ENCODE measurements at regions not wholly inside any gene's neighbourhood (a gene's known extent, or its start where the extent isn't known, plus 50 kb on each side); places are given as distances from the start of the nearest gene placed in this dataset.
"Not testable (repeated sequence)": the region's sequence is repeated elsewhere in the genome, so short reads cannot be mapped to it uniquely, and the experiment has no call there.

DNA sequence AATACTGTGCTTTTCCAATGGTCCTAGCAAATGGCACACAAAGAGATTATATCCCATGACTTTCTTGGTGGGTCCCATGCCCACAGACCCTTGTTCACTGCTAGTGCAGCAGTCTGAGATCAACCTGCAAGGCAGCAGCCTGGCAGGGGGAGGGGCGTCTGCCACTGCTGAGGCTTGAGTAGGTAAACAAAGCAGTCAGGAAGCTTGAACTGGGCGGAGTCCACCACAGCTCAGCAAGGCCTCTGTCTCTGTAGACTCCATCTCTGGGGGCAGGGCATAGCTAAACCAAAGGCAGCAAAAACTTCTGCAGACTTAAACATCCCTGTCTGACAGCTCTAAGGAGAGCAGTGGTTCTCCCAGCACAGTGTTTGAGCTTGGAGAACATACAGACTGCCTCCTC lies 82.9 kb downstream of the ZNF737 start:
- DNase-seq (ENCODE audit: low read depth): no peak

DNA sequence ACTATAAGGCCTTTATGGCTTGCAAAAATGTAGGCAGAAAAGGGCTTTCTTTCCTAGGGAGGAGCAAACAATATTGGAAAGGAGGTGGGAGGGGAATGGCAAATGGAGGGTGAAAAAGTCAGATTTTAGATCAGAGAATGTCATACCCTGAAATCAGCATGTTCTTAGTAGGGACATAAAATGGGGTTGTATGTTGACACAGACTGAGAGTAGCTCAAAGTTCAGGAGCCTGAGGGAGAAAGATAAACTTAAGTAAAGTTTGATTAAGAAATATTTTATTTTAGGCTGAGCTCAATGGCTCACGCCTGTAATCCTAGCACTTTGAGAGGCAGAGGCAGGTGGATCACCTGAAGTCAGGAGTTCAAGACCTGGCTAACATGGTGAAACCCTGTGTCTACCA lies 83.8 kb downstream of the ZNF737 start:
- no peak for DNase-seq (ENCODE audit: low read depth)

GRCh38 chr19:20479483-20479882 lies 86.1 kb downstream of the ZNF737 start:
- DNase-seq (ENCODE audit: low read depth): no peak

DNA sequence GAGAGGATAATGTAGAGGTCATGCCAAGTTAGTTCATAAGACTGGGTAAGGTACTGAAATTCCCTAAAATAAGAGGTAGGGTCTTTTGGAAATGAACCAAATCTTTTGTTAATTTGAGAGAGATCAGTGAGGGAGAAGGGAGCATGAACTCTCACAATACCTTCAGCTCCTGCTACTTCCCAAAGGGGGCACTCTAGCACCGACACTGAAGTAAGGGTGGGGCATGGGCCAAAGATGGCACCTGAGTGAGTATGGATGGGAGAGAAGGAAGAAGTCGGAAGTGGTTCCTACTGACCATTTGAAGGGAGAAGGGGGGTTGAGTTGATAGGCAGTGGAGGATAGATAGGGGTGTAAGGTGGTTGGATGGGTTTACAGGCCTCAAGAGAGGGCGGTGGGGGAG lies 86.6 kb downstream of the ZNF737 start:
- no peak for DNase-seq (ENCODE audit: low read depth)

GRCh38 chr19:20472854-20473253 lies 92.7 kb downstream of the ZNF737 start:
- DNase-seq (ENCODE audit: low read depth): no peak

GRCh38 chr19:20471431-20471830 lies 94.2 kb downstream of the ZNF737 start:
- no peak for DNase-seq (ENCODE audit: low read depth)

GRCh38 chr19:20470345-20471135 lies 95.0 kb downstream of the ZNF737 start:
- DNase-seq (ENCODE audit: low read depth): no peak

- not testable (repeated sequence) for DNase-seq (ENCODE audit: low read depth)
Measured at GRCh38 chr19:20466638-20466990, 99.0 kb downstream of the ZNF737 start.

DNA sequence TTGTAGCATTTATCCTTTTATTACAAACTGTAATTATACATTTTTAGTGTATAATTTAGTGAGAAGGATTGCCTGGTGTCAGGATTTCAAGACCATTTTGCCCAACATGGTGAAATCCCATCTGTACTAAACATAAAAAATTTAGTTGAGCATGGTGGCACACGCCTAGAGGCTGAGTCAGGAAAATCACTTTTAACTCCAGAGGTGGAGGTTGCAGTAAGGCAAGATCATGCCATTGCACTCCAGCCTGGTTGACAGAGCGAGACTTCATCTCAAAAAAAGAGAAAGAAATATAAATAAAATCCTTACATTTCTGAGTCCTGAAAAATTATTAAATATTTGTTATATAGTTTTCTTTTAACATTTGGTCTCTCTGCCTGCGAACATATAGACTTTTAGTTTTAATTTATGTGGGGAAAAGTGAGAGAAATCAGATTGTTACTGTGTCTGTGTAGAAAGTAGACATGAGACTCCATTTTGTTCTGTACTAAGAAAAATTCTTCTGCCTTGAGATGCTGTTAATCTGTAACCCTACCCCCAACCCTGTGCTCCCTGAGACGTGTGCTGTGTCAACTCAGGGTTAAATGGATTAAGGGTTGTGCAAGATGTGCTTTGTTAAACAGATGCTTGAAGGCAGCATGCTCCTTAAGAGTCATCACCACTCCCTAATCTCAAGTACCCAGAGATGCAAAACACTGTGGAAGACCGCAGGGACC lies 99.5 kb downstream of the ZNF737 start:
- not testable (repeated sequence) for DNase-seq (ENCODE audit: low read depth)

DNA sequence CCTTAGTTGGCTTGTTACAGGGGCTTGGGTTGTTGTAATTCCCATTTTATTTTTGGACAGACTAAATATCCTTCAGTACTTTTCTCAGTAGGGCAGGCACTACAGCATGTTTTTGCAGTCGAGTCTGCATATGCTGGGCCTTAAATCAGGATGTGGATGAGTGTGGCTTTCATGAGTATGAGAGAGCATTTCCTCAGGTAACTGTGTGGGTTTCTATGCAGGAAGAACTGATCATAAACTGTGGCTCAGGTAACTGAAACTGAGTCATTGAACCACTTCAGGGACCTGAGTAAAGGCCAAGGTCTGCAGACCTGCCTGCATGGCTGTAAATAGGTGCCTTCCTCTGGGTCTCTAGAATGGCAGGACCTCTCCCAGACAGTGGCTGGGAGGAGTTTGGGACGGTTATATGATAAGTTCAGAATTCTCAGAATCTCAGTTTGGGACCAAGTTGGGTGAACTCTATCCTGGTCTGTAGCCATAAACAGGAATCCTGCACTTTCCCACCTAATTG lies 112.1 kb downstream of the ZNF737 start:
- DNase-seq (ENCODE audit: low read depth): no peak

GRCh38 chr19:20444202-20444885 lies 121.2 kb downstream of the ZNF737 start:
- no peak for DNase-seq (ENCODE audit: low read depth)

GRCh38 chr19:20432266-20432842 lies 133.2 kb downstream of the ZNF737 start:
- not testable (repeated sequence) for DNase-seq (ENCODE audit: low read depth)

GRCh38 chr19:20431826-20432225 lies 133.8 kb downstream of the ZNF737 start:
- no peak for DNase-seq (ENCODE audit: low read depth)

DNA sequence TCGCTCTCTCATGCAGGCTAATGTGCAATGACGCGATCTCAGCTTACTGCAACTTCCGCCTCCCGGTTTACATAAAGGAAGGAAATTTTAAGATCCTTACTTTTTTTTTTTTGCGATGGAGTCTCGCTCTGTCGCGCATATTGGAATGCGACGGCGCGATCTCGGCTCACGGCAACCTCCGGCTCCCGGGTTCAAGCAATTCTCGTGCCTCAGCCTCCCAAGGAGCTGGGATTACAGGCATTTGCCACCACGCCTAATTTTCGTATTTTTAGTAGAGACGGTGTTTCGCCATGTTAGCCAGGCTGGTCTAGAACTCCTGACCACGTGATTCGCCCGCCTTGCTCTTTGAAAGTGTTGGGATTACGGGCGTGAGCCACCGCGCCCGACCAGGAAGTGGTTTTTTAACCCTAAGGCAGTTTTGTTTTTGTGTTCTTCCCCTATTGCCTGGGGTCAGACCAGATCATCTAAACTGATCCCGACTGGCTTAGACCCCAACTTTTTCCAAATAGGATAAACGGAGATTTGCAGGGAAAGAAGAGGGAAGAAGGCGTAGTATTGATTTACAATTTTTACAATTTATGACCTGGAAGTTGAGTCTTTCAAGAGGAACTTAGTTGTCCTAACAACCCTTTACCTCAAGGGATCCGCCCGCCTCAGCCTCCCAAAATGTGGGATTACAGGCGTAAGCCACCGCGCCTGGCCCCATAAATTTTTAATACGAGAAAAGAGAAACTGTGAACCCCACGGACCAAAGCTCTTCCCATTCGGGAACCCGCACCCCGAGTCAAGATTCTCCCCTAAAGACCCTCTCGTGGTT lies 142.0 kb downstream of the ZNF737 start:
- DNase-seq (ENCODE audit: low read depth): no peak

GRCh38 chr19:20422216-20423205 lies 143.1 kb downstream of the ZNF737 start:
- DNase-seq (ENCODE audit: low read depth): no peak

GRCh38 chr19:20416661-20417060 lies 148.9 kb downstream of the ZNF737 start:
- DNase-seq (ENCODE audit: low read depth): no peak

DNA sequence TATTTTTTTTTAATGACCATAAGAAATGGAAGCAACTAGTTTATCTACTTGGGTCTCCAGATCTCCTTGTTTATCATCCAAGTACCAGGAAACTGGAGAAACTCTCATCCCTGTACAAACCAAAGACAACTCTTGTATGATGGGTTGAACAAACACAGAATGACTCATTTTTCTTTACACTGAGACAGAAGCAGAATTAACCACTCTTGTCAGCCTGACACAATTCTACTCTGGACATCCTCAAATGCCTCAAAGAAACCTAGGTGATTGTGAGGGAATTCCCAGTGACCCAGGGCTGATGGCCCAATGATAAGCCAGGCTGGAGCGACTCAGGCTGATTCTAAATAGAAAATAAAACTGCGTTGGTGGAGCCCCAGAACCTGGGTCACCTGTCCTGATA lies 151.5 kb downstream of the ZNF737 start:
- no peak for DNase-seq (ENCODE audit: low read depth)

- no peak for DNase-seq (ENCODE audit: low read depth)
Measured at GRCh38 chr19:20413705-20414104, 151.9 kb downstream of the ZNF737 start.

- DNase-seq (ENCODE audit: low read depth): no peak
Measured at GRCh38 chr19:20412846-20413245, 152.7 kb downstream of the ZNF737 start.

- DNase-seq (ENCODE audit: low read depth): no peak
Measured at GRCh38 chr19:20397292-20397691, 168.3 kb downstream of the ZNF737 start.

Data from forelimb muscle (tissue), 1 donor.